HPDE6-E6E7 (cell line): ENCODE measurements at regions not wholly inside any gene's neighbourhood (a gene's known extent, or its start where the extent isn't known, plus 50 kb on each side); places are given as distances from the start of the nearest gene placed in this dataset.

Experiments used
- DNase-seq: peaks from one replicate; pipeline ENCODE4 v3.0.0; 2011; ENCODE audit warnings: missing footprints; ENCODE audit errors: extremely low spot score

- DNase-seq, result no peak
Measured at GRCh38 chr2:181242262-181242661, 214.9 kb upstream of the ITGA4 start.

- no peak for DNase-seq
Measured at GRCh38 chr2:181243319-181243718, 213.9 kb upstream of the ITGA4 start.

GRCh38 chr2:181250691-181251090 is 206.5 kb upstream of the ITGA4 start:
- no peak for DNase-seq

GRCh38 chr2:181252262-181253148 is 204.7 kb upstream of the ITGA4 start:
- no peak for DNase-seq

GRCh38 chr2:181253438-181253837 is 203.7 kb upstream of the ITGA4 start:
- no peak for DNase-seq

GRCh38 chr2:181255651-181256050 is 201.5 kb upstream of the ITGA4 start:
- no peak for DNase-seq

- no peak for DNase-seq
Measured at GRCh38 chr2:181258720-181259119, 198.5 kb upstream of the ITGA4 start.

- no peak for DNase-seq
Measured at GRCh38 chr2:181262782-181263181, 194.4 kb upstream of the ITGA4 start.

GRCh38 chr2:181264001-181264400 is 193.2 kb upstream of the ITGA4 start:
- DNase-seq, result no peak

- no peak for DNase-seq
Measured at GRCh38 chr2:181264441-181264840, 192.7 kb upstream of the ITGA4 start.

GRCh38 chr2:181266614-181267013 is 190.6 kb upstream of the ITGA4 start:
- no peak for DNase-seq

GRCh38 chr2:181268174-181268867 is 188.9 kb upstream of the ITGA4 start:
- DNase-seq, result no peak

GRCh38 chr2:181273986-181274385 is 183.2 kb upstream of the ITGA4 start:
- DNase-seq, result no peak

- DNase-seq, result no peak
Measured at GRCh38 chr2:181275643-181276070, 181.5 kb upstream of the ITGA4 start.

- no peak for DNase-seq
Measured at GRCh38 chr2:181281206-181281832, 175.9 kb upstream of the ITGA4 start.

- DNase-seq, result no peak
Measured at GRCh38 chr2:181285116-181285515, 172.1 kb upstream of the ITGA4 start.

- DNase-seq, result no peak
Measured at GRCh38 chr2:181289698-181290097, 167.5 kb upstream of the ITGA4 start.

- DNase-seq, result no peak
Measured at GRCh38 chr2:181290182-181290581, 167.0 kb upstream of the ITGA4 start.

- no peak for DNase-seq
Measured at GRCh38 chr2:181294979-181295378, 162.2 kb upstream of the ITGA4 start.

- DNase-seq, result no peak
Measured at GRCh38 chr2:181300600-181301291, 156.4 kb upstream of the ITGA4 start.

- no peak for DNase-seq
Measured at GRCh38 chr2:181304011-181304844, 153.0 kb upstream of the ITGA4 start.
